IPS-NIHi7 (cell line): ENCODE measurements at regions not wholly inside any gene's neighbourhood (a gene's known extent, or its start where the extent isn't known, plus 50 kb on each side); places are given as distances from the start of the nearest gene placed in this dataset.
"Not testable (repeated sequence)": the region's sequence is repeated elsewhere in the genome, so short reads cannot be mapped to it uniquely, and the experiment has no call there.

Source experiments
- DNase-seq: peaks from one replicate; pipeline ENCODE4 v3.0.0; 2012; ENCODE audit warnings: mixed read lengths; ENCODE audit errors: extremely low spot score

- DNase-seq: no peak
Measured at GRCh38 chr2:182595650-182596049, 120.4 kb upstream of the DNAJC10 start.

- DNase-seq: no peak
Measured at GRCh38 chr2:182597570-182598295, 118.3 kb upstream of the DNAJC10 start.

GRCh38 chr2:182598626-182599025 is 117.4 kb upstream of the DNAJC10 start:
- no peak for DNase-seq

GRCh38 chr2:182605166-182605565 is 110.9 kb upstream of the DNAJC10 start:
- no peak for DNase-seq

GRCh38 chr2:182606728-182607681 is 109.1 kb upstream of the DNAJC10 start:
- no peak for DNase-seq

GRCh38 chr2:182608181-182608845 is 107.7 kb upstream of the DNAJC10 start:
- DNase-seq: no peak

GRCh38 chr2:182609005-182609404 is 107.1 kb upstream of the DNAJC10 start:
- DNase-seq: not testable (repeated sequence)

- DNase-seq: no peak
Measured at GRCh38 chr2:182610231-182610630, 105.8 kb upstream of the DNAJC10 start.

GRCh38 chr2:182611009-182611408 is 105.0 kb upstream of the DNAJC10 start:
- peak; percentile 27 for DNase-seq

- DNase-seq: no peak
Measured at GRCh38 chr2:182615036-182615435, 101.0 kb upstream of the DNAJC10 start.

GRCh38 chr2:182616471-182617393 is 99.3 kb upstream of the DNAJC10 start:
- DNase-seq: no peak

- DNase-seq: no peak
Measured at GRCh38 chr2:182618672-182619079, 97.4 kb upstream of the DNAJC10 start.

GRCh38 chr2:182619276-182619675 is 96.8 kb upstream of the DNAJC10 start:
- no peak for DNase-seq

- no peak for DNase-seq
Measured at GRCh38 chr2:182621191-182621590, 94.9 kb upstream of the DNAJC10 start.

- DNase-seq: no peak
Measured at GRCh38 chr2:182621810-182622209, 94.2 kb upstream of the DNAJC10 start.

GRCh38 chr2:182622231-182622630 is 93.8 kb upstream of the DNAJC10 start:
- DNase-seq: no peak

- peak; percentile 30 for DNase-seq
Measured at GRCh38 chr2:182625814-182626213, 90.2 kb upstream of the DNAJC10 start.

- DNase-seq: no peak
Measured at GRCh38 chr2:182628916-182629315, 87.1 kb upstream of the DNAJC10 start.

- DNase-seq: no peak
Measured at GRCh38 chr2:182630207-182630606, 85.8 kb upstream of the DNAJC10 start.

- no peak for DNase-seq
Measured at GRCh38 chr2:182631299-182631698, 84.8 kb upstream of the DNAJC10 start.

GRCh38 chr2:182634386-182634785 is 81.7 kb upstream of the DNAJC10 start:
- DNase-seq: no peak
